Central memory CD8-positive, alpha-beta T cell (primary cell): ENCODE measurements at regions not wholly inside any gene's neighbourhood (a gene's known extent, or its start where the extent isn't known, plus 50 kb on each side); places are given as distances from the start of the nearest gene placed in this dataset.

ENCODE experiments used
- ATAC-seq: fragments of 150-1000 bp; cut with Tn5 transposase; replicated peaks from 2 replicates; pipeline ENCODE4 v1.10.0; 2022; ENCODE audit warnings: mild to moderate bottlenecking, moderate FRiP score, moderate number of reproducible peaks; ENCODE audit not compliant: poor library complexity, severe bottlenecking; ENCODE audit errors: extremely low read depth
- DNase-seq, 2 donors: peaks; one replicate each; pipeline ENCODE4 v3.0.0; 2021; ENCODE audit warnings: low spot score in 2 of 2
- H3K27ac Mint-ChIP-seq: one replicate; pipeline ENCODE4 v1.8.0; 2022; ENCODE audit warnings: low read depth, mild to moderate bottlenecking, moderate library complexity, mixed read lengths
- H3K27me3 Mint-ChIP-seq: one replicate; pipeline ENCODE4 v1.8.0; 2022; ENCODE audit warnings: mixed read lengths
- H3K36me3 Mint-ChIP-seq: one replicate; pipeline ENCODE4 v1.8.0; 2022; ENCODE audit warnings: mild to moderate bottlenecking, moderate library complexity, mixed read lengths; ENCODE audit not compliant: insufficient read depth
- H3K4me1 Mint-ChIP-seq: one replicate; pipeline ENCODE4 v1.8.0; 2022; ENCODE audit warnings: mixed read lengths
- H3K4me3 Mint-ChIP-seq: one replicate; pipeline ENCODE4 v1.8.0; 2022; ENCODE audit warnings: mild to moderate bottlenecking, moderate library complexity, mixed read lengths
- H3K9me3 Mint-ChIP-seq: one replicate; pipeline ENCODE4 v1.8.0; 2022; ENCODE audit warnings: mixed read lengths

DNA sequence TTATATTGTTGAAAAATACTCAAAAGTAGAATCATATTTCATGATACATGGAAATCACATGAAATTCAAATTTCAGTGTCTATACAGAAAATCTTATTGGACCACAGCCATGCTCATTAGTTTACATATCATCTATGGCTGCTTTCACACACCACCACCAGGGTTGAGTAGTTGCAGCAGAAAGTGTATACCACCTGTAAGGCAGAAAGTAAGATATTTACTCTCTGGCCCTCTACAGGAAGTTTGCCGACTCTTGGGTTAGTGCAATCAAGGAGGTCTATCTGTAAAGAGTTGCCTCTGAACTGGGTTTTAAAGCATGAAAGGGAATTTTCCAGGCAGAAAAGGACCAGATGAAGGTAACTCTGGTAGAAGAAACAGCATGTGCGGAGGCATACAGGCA lies 432.3 kb downstream of the DHX35 start:
- Mint-ChIP-seq H3K27me3 (peaks cover 8% of the 10 kb centered on the region), H3K36me3 (no peaks in the 10 kb centered on the region), H3K4me1 (no peaks in the 10 kb centered on the region), H3K9me3 (peaks cover 6% of the 10 kb centered on the region), H3K27ac (no peak overlapping the region), H3K4me3 (no peak overlapping the region)
- no peak for DNase-seq
- ATAC-seq = no peak

DNA sequence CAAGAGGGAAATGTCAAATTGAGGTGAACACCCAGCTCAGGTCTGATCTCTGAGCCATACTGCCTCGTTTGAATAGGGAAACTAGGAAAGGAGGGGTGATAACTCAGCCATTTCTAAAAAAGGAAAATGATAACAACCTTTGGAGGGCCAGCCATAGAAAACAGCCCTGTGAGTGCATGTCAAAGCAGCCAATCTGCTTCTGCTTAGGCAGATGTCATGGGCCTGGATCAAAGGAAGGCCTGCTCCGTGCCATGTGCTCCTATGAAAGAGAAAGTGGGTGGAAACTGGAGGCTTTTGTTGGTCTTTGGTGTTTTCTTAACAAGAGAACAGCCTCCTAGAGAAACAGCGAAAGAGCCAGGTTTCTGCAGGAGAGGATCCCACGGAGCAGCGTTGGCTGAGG lies 428.0 kb downstream of the DHX35 start:
- Mint-ChIP-seq H3K4me3 (no peak overlapping the region), H3K9me3 (peaks cover 2% of the 10 kb centered on the region), H3K27me3 (peaks cover 8% of the 10 kb centered on the region), H3K27ac (no peak overlapping the region), H3K36me3 (no peaks in the 10 kb centered on the region), H3K4me1 (no peaks in the 10 kb centered on the region)
- DNase-seq (no peak), ATAC-seq (no peak)

DNA sequence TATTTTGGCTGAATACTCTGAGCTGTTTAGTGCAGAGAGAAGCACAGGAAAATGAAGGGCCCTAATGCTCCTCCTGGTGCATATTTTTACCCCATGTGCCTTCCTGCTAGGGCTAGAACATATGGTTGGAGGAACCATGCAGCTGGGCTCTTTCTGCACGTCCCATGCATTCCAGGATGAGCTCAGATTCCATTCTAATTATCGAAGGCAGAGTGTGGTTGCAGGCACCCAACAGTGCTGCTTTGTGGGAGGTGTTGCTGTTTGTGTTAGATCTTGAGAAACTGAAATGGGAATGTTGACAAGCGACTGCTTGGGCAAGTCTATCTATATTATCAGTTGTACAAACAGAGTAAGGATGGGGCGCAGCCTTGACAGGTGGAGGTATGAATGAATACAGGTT lies 419.5 kb downstream of the DHX35 start:
- Mint-ChIP-seq H3K4me3 (no peak overlapping the region), H3K36me3 (no peaks in the 10 kb centered on the region), H3K4me1 (no peaks in the 10 kb centered on the region), H3K9me3 (no peaks in the 10 kb centered on the region), H3K27me3 (no peaks in the 10 kb centered on the region), H3K27ac (no peak overlapping the region)
- no peak for DNase-seq
- ATAC-seq = no peak

DNA sequence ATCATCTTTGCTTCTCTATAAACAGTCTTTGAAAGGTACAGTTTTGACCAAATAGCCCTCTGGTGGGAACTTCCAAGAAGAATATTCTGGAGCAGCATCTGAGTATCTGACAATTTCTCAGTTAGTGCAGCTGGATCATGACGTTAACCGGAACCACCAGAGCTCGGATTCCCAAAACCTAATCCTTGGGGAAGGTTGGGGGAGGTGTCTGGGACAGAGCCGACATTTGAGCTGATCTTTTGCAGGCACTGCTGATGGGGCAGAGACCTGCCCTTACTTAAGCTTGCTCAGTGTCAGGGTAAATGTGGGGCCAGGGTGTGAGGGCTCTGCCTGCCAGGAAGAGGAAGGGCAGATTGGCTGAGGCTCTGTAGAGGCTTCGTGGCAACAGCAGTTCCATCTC lies 416.6 kb downstream of the DHX35 start:
- Mint-ChIP-seq H3K4me1 (no peaks in the 10 kb centered on the region), H3K4me3 (no peak overlapping the region), H3K27ac (no peak overlapping the region), H3K9me3 (no peaks in the 10 kb centered on the region), H3K27me3 (no peaks in the 10 kb centered on the region), H3K36me3 (no peaks in the 10 kb centered on the region)
- DNase-seq (no peak), ATAC-seq (no peak)

DNA sequence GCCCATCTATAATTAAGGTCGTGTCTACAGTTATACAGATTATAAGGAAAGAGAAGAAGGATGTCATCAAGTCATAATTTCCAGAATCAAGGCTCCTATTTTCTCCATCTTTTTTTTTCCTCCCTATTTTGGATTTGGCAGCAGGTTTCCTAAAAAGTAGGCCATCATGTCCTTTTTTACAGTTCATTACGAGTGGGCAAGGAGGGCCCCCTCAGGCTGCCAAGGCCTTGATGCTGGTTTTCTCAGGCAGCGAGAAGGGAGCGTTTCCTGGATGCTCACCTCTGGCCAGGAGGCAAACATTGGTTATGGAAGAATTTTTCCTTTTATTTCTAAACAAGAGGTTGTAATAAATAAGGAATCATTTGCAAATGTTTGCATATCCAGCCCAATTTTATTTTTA lies 414.6 kb downstream of the DHX35 start:
- H3K27ac Mint-ChIP-seq = no peak overlapping the region
- ATAC-seq (no peak), DNase-seq (no peak)
- no peak overlapping the region for H3K4me3 Mint-ChIP-seq
- no peaks in the 10 kb centered on the region for H3K9me3 Mint-ChIP-seq
- H3K4me1 Mint-ChIP-seq = no peaks in the 10 kb centered on the region
- H3K36me3 Mint-ChIP-seq = no peaks in the 10 kb centered on the region
- H3K27me3 Mint-ChIP-seq = no peaks in the 10 kb centered on the region

DNA sequence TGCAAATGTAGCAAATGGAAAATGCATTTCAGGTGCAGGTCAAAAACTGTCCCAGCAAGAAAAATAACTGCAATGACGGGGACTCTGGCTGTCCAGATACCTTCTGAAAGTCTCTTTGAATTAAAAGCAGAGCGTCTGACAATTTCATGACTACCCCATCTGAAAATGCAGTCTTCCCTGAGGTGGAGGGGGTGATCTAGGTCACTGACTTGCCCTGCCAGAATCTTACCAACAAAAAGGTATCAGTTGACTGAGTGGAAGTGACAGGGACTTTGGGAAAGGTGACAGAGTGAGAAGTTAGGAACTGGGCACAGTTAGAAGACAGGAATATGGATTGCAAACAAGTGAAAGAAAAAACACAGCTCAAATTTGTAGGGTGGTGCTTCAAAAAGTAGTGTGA lies 402.2 kb downstream of the DHX35 start:
- Mint-ChIP-seq H3K36me3 (no peaks in the 10 kb centered on the region), H3K4me3 (no peak overlapping the region), H3K27ac (no peak overlapping the region), H3K4me1 (no peaks in the 10 kb centered on the region), H3K27me3 (peaks cover 27% of the 10 kb centered on the region), H3K9me3 (peaks cover 19% of the 10 kb centered on the region)
- ATAC-seq (no peak), DNase-seq (no peak)

DNA sequence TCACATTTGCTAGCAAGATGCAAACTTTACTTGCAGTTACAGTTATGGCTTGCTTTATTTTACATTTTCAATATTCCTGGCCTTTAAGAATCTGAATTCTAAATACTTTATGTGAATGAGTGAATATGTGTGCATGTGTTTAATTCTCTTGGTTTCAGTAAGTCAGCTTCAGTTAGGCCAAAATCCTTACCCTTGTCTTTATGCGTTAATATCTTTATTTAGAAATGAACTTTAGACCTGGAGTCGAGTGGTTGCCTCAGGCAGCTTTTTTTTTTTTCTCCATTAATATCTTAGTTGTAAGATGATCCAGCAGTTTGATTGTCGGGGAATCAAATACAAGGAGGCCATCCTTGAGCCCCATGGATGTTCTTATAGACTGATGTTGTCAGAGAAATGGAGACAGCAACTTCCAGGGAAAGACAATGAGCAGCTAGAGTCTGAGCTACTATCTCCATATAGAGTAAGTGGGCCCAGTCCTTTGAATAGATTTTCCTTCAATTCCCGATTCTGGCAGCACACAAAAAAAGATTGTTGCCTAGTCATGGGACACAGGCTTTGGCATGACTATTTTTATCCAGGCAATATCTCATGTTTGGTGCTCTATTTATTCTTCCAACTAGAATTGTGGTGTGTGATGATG lies 398.0 kb downstream of the DHX35 start:
- H3K4me1 Mint-ChIP-seq = no peaks in the 10 kb centered on the region
- DNase-seq = no peak
- H3K36me3 Mint-ChIP-seq = no peaks in the 10 kb centered on the region
- H3K27ac Mint-ChIP-seq = no peak overlapping the region
- peaks cover 6% of the 10 kb centered on the region for H3K9me3 Mint-ChIP-seq
- H3K27me3 Mint-ChIP-seq = peaks cover 10% of the 10 kb centered on the region
- no peak overlapping the region for H3K4me3 Mint-ChIP-seq
- ATAC-seq = no peak

DNA sequence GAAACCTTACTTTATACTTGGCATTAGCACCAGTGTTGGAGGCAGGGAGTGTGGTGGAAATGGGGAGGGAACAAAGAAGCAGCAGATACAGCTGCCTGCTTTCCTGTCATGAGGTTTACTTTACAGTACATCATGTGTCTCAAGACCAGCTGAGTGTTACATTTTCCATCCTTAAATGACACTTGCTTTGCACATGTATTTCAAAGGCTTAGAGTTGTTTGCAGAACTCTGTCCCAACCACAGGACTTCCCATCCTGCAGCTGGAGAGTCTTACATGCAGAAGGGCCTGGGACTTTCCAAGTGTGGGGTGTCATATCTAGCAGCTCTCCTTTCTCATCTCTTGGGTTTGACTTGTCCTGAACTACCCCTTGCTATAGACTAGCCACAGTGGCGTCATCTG lies 395.9 kb downstream of the DHX35 start:
- no peak for DNase-seq
- Mint-ChIP-seq H3K9me3 (no peaks in the 10 kb centered on the region), H3K4me3 (no peak overlapping the region), H3K27ac (no peak overlapping the region), H3K27me3 (no peaks in the 10 kb centered on the region), H3K4me1 (no peaks in the 10 kb centered on the region), H3K36me3 (no peaks in the 10 kb centered on the region)
- no peak for ATAC-seq

DNA sequence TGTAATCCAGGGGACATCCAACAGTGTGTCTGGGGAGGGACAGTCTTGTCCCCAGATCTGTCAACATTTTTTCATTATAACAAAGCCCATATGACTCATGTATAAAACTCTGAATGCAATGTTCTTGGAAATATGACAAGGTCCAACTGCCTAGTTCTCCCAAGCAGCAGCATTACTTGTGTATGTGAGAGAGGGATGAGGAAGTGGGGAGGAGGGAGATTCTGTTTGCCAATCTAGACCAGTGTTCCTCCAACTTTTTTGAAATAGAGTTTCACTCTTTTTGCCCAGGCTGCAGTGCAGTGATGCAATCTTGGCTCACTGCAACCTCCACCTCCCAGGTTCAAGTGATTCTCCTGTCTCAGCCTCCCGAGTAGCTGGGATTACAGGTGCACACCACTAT lies 394.8 kb downstream of the DHX35 start:
- H3K9me3 Mint-ChIP-seq = no peaks in the 10 kb centered on the region
- H3K27me3 Mint-ChIP-seq = no peaks in the 10 kb centered on the region
- no peak for DNase-seq
- no peaks in the 10 kb centered on the region for H3K4me1 Mint-ChIP-seq
- H3K36me3 Mint-ChIP-seq = no peaks in the 10 kb centered on the region
- no peak for ATAC-seq
- no peak overlapping the region for H3K4me3 Mint-ChIP-seq
- H3K27ac Mint-ChIP-seq = no peak overlapping the region

DNA sequence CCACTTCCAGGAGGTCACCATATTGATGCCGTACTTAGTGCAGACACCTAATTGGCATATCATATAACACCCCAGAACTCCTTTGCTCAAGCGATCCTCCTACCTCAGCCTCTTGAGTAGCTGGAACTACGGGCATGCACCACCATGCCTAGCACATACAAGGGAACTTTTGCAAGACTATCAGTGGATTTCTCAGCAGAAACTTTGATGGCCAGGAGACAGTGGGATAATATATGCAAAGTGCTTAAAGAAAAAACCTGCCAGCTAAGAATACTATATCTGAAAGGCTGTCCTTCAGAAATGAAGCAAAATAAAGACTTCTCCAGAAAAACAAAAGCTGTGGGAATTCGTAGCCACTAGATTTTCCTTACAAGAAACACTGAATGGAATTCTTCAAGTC lies 387.1 kb downstream of the DHX35 start:
- ATAC-seq (no peak), DNase-seq (no peak)
- no peak overlapping the region for H3K4me3 Mint-ChIP-seq
- H3K27me3 Mint-ChIP-seq = peaks cover 9% of the 10 kb centered on the region
- H3K4me1 Mint-ChIP-seq = no peaks in the 10 kb centered on the region
- peaks cover 18% of the 10 kb centered on the region for H3K9me3 Mint-ChIP-seq
- no peak overlapping the region for H3K27ac Mint-ChIP-seq
- no peaks in the 10 kb centered on the region for H3K36me3 Mint-ChIP-seq

DNA sequence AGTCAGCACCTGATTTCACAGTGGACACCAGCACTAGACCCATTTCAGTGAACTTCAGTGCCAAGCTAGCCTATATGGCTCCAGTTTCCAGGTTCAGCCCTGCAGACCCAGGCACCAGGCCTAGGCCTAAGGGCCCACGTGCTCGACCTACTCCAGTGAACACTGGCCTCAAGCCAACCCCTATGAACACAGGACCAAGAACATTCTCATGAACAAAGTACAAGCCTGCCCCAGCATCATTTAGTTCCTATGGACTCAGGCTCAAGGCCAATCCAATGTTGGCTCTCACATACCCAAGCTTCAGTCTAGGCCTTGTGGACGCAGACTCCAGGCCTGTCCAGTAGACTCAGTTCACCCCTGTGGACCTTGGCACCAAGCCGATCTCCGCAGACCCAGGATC lies 385.5 kb downstream of the DHX35 start:
- Mint-ChIP-seq H3K36me3 (no peaks in the 10 kb centered on the region), H3K4me1 (no peaks in the 10 kb centered on the region), H3K27me3 (peaks cover 9% of the 10 kb centered on the region), H3K9me3 (peaks cover 18% of the 10 kb centered on the region), H3K27ac (no peak overlapping the region), H3K4me3 (no peak overlapping the region)
- DNase-seq (no peak), ATAC-seq (no peak)

DNA sequence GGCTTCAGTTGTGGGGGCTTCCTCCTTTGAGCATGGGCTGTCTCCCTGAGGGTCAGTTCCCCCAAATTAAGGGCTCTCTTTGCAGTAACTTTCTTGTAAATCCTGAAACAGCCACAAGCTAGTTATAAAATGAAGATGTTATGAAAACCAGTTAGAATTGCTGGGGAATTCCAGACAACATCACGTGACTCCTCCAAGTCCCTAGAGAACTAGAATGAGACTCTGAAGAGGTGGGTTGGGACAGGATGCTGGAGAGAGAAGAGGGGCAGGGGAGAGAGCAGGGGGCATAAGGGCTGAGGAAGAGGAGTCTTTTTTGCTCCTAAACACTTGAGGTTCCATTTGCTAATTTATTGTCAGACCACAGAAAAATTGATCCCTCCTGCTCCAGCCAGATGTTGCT lies 380.3 kb downstream of the DHX35 start:
- no peak overlapping the region for H3K27ac Mint-ChIP-seq
- H3K9me3 Mint-ChIP-seq = peaks cover 5% of the 10 kb centered on the region
- H3K36me3 Mint-ChIP-seq = no peaks in the 10 kb centered on the region
- no peaks in the 10 kb centered on the region for H3K27me3 Mint-ChIP-seq
- DNase-seq (no peak), ATAC-seq (no peak)
- no peaks in the 10 kb centered on the region for H3K4me1 Mint-ChIP-seq
- no peak overlapping the region for H3K4me3 Mint-ChIP-seq

DNA sequence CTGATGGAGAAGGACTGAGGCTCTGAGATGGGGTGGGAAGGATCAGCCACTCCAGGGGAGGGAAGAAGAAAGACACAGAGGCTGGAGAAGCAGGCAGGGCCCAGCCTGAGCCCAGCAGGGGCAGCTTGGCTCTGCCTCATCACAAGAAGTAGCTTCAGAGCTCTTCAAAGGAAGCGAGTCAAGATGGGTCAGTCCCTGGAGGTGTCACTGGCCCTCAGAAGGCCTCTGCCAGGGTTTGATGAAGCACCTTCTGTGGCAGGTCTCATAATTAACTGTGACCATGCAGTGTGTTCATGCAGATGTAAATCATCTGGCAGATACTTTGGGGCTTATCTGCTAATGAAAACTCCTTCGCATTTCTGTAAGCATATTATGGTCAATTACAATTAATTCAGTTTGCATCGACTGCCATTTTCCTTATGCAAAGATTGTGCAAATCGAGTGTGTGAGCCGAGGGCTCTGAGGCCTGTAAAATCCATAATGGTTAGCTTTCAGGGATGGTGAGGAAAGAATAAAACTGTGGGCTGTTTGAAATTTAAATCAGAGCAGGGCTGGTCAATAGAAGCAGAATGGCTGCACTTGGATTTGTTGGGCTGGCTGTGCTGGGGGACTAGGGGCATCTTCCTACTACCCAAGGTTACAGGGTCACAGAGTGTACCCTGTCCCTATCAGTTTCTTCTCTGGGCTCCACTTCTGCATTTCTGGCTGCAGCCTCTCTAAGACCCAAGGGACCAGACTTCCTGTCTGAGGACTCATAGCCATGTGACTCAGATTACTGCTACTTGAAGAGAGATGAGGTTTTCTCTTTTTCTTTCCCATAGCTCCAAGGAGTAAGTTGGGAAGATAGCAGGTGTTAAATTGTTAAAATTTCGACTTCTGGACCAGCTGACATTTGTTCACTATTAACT lies 376.6 kb downstream of the DHX35 start:
- H3K9me3 Mint-ChIP-seq = no peaks in the 10 kb centered on the region
- no peaks in the 10 kb centered on the region for H3K36me3 Mint-ChIP-seq
- H3K27ac Mint-ChIP-seq = no peak overlapping the region
- H3K4me1 Mint-ChIP-seq = no peaks in the 10 kb centered on the region
- DNase-seq (no peak), ATAC-seq (no peak)
- H3K4me3 Mint-ChIP-seq = no peak overlapping the region
- H3K27me3 Mint-ChIP-seq = peaks cover 11% of the 10 kb centered on the region
